ENCODE measurements at regions not wholly inside any gene's neighbourhood (a gene's known extent, or its start where the extent isn't known, plus 50 kb on each side); places are given as distances from the start of the nearest gene placed in this dataset.

DNA sequence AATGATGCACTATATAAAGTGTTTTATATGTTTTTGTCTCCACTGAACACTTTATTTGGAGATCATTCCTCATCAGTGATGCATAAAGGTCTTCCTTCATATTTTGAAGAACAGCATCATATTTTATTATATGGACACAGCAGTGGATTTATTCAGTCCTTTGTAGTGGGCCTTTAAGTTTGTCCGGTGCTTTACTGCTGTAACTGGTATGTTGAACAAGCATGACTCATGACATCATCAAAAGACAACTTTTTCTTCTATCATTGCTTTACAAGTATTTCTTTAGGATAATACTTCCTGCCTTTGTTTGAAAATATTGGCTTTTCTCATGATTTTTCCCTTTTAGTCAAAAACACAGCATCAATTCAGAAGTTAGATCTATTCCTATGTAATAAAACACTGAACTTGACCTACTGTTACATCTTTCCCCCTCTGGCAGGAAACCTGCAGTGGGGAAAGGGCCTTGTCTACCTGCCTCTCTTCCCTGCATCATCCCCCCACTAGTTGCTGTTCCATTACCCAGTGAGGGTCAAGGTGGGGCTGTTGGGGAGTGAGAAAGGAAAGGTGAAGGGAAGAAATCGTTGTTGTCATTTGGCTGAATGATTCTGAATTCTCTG is 241.2 kb downstream of the CYP26B1 start:
- TF ChIP-seq, protein P1, sequence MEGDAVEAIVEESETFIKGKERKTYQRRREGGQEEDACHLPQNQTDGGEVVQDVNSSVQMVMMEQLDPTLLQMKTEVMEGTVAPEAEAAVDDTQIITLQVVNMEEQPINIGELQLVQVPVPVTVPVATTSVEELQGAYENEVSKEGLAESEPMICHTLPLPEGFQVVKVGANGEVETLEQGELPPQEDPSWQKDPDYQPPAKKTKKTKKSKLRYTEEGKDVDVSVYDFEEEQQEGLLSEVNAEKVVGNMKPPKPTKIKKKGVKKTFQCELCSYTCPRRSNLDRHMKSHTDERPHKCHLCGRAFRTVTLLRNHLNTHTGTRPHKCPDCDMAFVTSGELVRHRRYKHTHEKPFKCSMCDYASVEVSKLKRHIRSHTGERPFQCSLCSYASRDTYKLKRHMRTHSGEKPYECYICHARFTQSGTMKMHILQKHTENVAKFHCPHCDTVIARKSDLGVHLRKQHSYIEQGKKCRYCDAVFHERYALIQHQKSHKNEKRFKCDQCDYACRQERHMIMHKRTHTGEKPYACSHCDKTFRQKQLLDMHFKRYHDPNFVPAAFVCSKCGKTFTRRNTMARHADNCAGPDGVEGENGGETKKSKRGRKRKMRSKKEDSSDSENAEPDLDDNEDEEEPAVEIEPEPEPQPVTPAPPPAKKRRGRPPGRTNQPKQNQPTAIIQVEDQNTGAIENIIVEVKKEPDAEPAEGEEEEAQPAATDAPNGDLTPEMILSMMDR (IDR thresholded peaks at IDR 0.05 in 8 of 11, conservative IDR thresholded peaks at IDR 0.05 in 3 of 11), result no peak
- TF ChIP-seq POLR2AphosphoS5 (IDR thresholded peaks at IDR 0.05) (no peak), POLR2A (IDR thresholded peaks at IDR 0.05) (no peak)

All from spleen (tissue), 7 donors.